MM.1S (cell line): ENCODE measurements at regions not wholly inside any gene's neighbourhood (a gene's known extent, or its start where the extent isn't known, plus 50 kb on each side); places are given as distances from the start of the nearest gene placed in this dataset.

Experiments used
- CTCF ChIP-seq: fragments of 300-600 bp; sonication (generic); IDR thresholded peaks from 2 replicates; pipeline ENCODE4 v1.5.1; 2016; ENCODE audit warnings: antibody characterized with exemption, low read length, mixed read lengths
- EZH2 ChIP-seq: fragments of 300-600 bp; sonication (generic); optimal IDR thresholded peaks from 2 replicates; pipeline ENCODE3; 2017; ENCODE audit warnings: low read depth, mild to moderate bottlenecking, antibody characterized with exemption, low read length, mixed read lengths

GRCh38 chr18:29196307-29196706 lies 1019.4 kb upstream of the CDH2 start:
- TF ChIP-seq CTCF = no peak
- TF ChIP-seq EZH2 = no peak
